K562 (cell line): ENCODE measurements at regions not wholly inside any gene's neighbourhood (a gene's known extent, or its start where the extent isn't known, plus 50 kb on each side); places are given as distances from the start of the nearest gene placed in this dataset.

ENCODE experiments used
- ATAC-seq: fragments of 200-7000 bp; cut with Tn5 transposase; 3 replicates; pipeline ENCODE4 v1.9.1; 2020; ENCODE audit warnings: moderate library complexity
- BruUV-seq: library from RNA; stranded (reverse); fragments of 400-500 nt; replicated peaks from 2 replicates; lab custom pipeline; 2021; lab: Mats Ljungman, UMichigan
- CTCF ChIA-PET: fragments of 300-600 bp; formaldehyde crosslinking; extraction: SDS; loops from one replicate; lab custom pipeline; 2021; ENCODE audit warnings: low intra/inter-chr PET ratio; lab: Yijun Ruan, JAX
- POLR2A ChIA-PET: fragments of 300-600, 350-650 bp; sonication (Branson Sonifier 250); formaldehyde crosslinking; extraction: SDS; loops from one replicate; lab custom pipeline; 2021; ENCODE audit warnings: antibody characterized with exemption, inconsistent platforms; lab: Yijun Ruan, JAX
- DNase-seq, 4 experiments: peaks; one replicate each; pipeline versions ENCODE4 v3.0.0 to v3.0.0-alpha.2; 2011 to 2018; ENCODE audit warnings: low spot score in 3 of 4, mixed read lengths in 3 of 4; ENCODE audit errors: extremely low read depth in 1 of 4
- FAIRE-seq: peaks from 2 replicates; lab custom pipeline; 2011; peaks lifted over from hg19 to GRCh38; lab: Jason Lieb, UNC
- H2AFZ ChIP-seq: 2 replicates; pipeline ENCODE4 v1.6.0; 2011; ENCODE audit warnings: low read depth, low read length, control low read depth, inconsistent platforms
- H3K27ac ChIP-seq: fragments of 200-600 bp; 3 replicates; pipeline ENCODE4 v1.8.0; 2011; ENCODE audit warnings: low read depth, mild to moderate bottlenecking, control low read depth, inconsistent platforms, low read length, moderate library complexity, mixed read lengths; ENCODE audit errors: extremely low read depth
- H3K27me3 ChIP-seq, 2 experiments: fragments of 300-600 bp in 1 of 2; 2 replicates in 1 of 2; 3 replicates in 1 of 2; pipeline versions ENCODE4 v1.6.0 to v1.8.0; 2011; ENCODE audit warnings: inconsistent platforms in 2 of 2, low read length in 2 of 2, mild to moderate bottlenecking in 1 of 2, mixed read lengths in 1 of 2, moderate library complexity in 1 of 2; ENCODE audit not compliant: control insufficient read depth in 2 of 2, insufficient read depth in 2 of 2
- H3K36me3 ChIP-seq: fragments of 300-600 bp; 3 replicates; pipeline ENCODE4 v1.8.0; 2011; ENCODE audit warnings: mild to moderate bottlenecking, low read length, inconsistent platforms; ENCODE audit not compliant: control insufficient read depth, insufficient read depth
- H3K4me1 ChIP-seq, 2 experiments: fragments of 200-600 bp in 1 of 2; replicated peaks in 1 of 2; 2 replicates in 1 of 2; 3 replicates in 1 of 2; pipeline versions ENCODE4 v1.5.1 to v1.8.0; 2011; ENCODE audit warnings: inconsistent platforms in 2 of 2, low read length in 2 of 2, mild to moderate bottlenecking in 1 of 2, mixed read lengths in 1 of 2, moderate library complexity in 1 of 2; ENCODE audit not compliant: control insufficient read depth in 2 of 2, insufficient read depth in 2 of 2
- H3K4me2 ChIP-seq: 2 replicates; pipeline ENCODE4 v1.6.1; 2011; ENCODE audit warnings: low read length, control low read depth, inconsistent platforms, mixed read lengths; ENCODE audit not compliant: insufficient read depth
- H3K4me3 ChIP-seq: fragments of 200-600 bp; sonication (generic), shearing (Covaris generic); 2 replicates; pipeline ENCODE4 v1.5.1; 2016; ENCODE audit warnings: control low read depth, inconsistent platforms
- H3K79me2 ChIP-seq: fragments of 200-600 bp; 3 replicates; pipeline ENCODE4 v1.8.0; 2011; ENCODE audit warnings: low read length, inconsistent platforms; ENCODE audit not compliant: control insufficient read depth, insufficient read depth
- H3K9ac ChIP-seq, 2 experiments: 2 replicates each; pipeline versions ENCODE4 v1.6.0 to v1.6.1; 2011; ENCODE audit warnings: low read depth in 2 of 2, low read length in 2 of 2, control low read depth in 1 of 2, inconsistent platforms in 1 of 2, mild to moderate bottlenecking in 1 of 2, mixed read lengths in 1 of 2; ENCODE audit not compliant: insufficient read depth in 1 of 2
- H3K9me1 ChIP-seq: one replicate; pipeline ENCODE4 v1.6.0; 2011; ENCODE audit warnings: inconsistent platforms, mild to moderate bottlenecking, low read length, moderate library complexity; ENCODE audit not compliant: control insufficient read depth, insufficient read depth
- H3K9me3 ChIP-seq: replicated peaks from 2 replicates; pipeline ENCODE4 v1.5.1; 2011; ENCODE audit warnings: low read depth, low read length, inconsistent platforms; ENCODE audit not compliant: control insufficient read depth, insufficient read depth
- H4K20me1 ChIP-seq: replicated peaks from 2 replicates; pipeline ENCODE4 v1.6.1; 2011; ENCODE audit warnings: low read length, inconsistent platforms, mixed read lengths; ENCODE audit not compliant: control insufficient read depth, insufficient read depth
- ETV1 ChIP-seq: fragments of 450-650 bp; conservative IDR thresholded peaks from 2 replicates; pipeline ENCODE4 v1.6.1; 2016; ENCODE audit warnings: missing genetic modification characterization, control low read depth, low read depth, missing compliant biosample characterization
- PCBP1 ChIP-seq: fragments of 200-400 bp; formaldehyde crosslinking; IDR thresholded peaks from 2 replicates; pipeline ENCODE4 v1.6.1; 2018; ENCODE audit warnings: mild to moderate bottlenecking, low read depth, low read length; ENCODE audit not compliant: poor library complexity, severe bottlenecking
- SMAD1 ChIP-seq: fragments of 150-350 bp; IDR thresholded peaks from 2 replicates; pipeline ENCODE4 v1.6.1; 2014; ENCODE audit warnings: low read length, low read depth; ENCODE audit not compliant: partially characterized antibody
- TRIM25 ChIP-seq: fragments of 450-650 bp; IDR thresholded peaks from 2 replicates; pipeline ENCODE4 v1.7.0; 2016; ENCODE audit warnings: borderline replicate concordance
- ZNF263 ChIP-seq: sonication (generic); formaldehyde crosslinking; IDR thresholded peaks from 2 replicates; pipeline ENCODE4 v1.8.0; 2022; ENCODE audit warnings: mild to moderate bottlenecking, missing genetic modification reagents, borderline replicate concordance
- ZNF280A ChIP-seq: fragments of 450-650 bp; IDR thresholded peaks from 2 replicates; pipeline ENCODE4 v1.6.1; 2018; ENCODE audit warnings: mild to moderate bottlenecking, low read depth; ENCODE audit not compliant: partially characterized antibody
- WGBS: fragments of 100-300 bp; shearing (Covaris generic); methylation state at CpG from one replicate; pipeline ENCODE4 v1.1.6; 2016; ENCODE audit warnings: low coverage, mixed read lengths; ENCODE audit not compliant: insufficient coverage; ENCODE audit errors: missing lambda C conversion rate; 5-methylcytosine and 5-hydroxymethylcytosine counted together
- in situ Hi-C: fragments of 300-500 bp; cut with MboI; formaldehyde crosslinking; loops from 4 replicates; pipeline ENCODE4 v1.15.0; 2018; ENCODE audit warnings: inconsistent platforms, mixed read lengths
- intact Hi-C: fragments of 100-400 bp; cut with micrococcal nuclease; formaldehyde crosslinking; loops from 2 replicates; pipeline ENCODE4 v1.14.2; 2022

- POLR2A ChIA-PET = interaction anchor here (0.6 kb wide), 1 partner anchor 348 kb away, joined by 4 read pairs; no protein-coding TSS in a partner anchor
- under 1% methylated on average over 8 of the region's 8 CpGs for WGBS
- Histone ChIP-seq H3K36me3 (no peaks in the 10 kb centered on the region), H3K27me3 (peaks cover 0 to 17% of the 10 kb centered on the region in 2 experiments; a peak in 2 of 5 replicates), H3K9me1 (no peaks in the 10 kb centered on the region), H2AFZ (no peak overlapping the region), H3K4me3 (no peak overlapping the region), H3K4me1 (no peaks in the 10 kb centered on the region), H3K4me2 (no peak overlapping the region), H3K9me3 (no peaks in the 10 kb centered on the region), H3K9ac (no peak overlapping the region), H4K20me1 (no peaks in the 10 kb centered on the region), H3K27ac (no peak overlapping the region), H3K79me2 (no peaks in the 10 kb centered on the region)
- CTCF ChIA-PET = no interaction called here
- no peak for TF ChIP-seq ETV1 (tag)
- TF ChIP-seq PCBP1 = no peak
- no peak for TF ChIP-seq ZNF263 (CRISPR knock-in tag)
- no peak for TF ChIP-seq SMAD1
- no peak for TF ChIP-seq TRIM25
- TF ChIP-seq ZNF280A = no peak
- DNase-seq = no peak
- intact Hi-C loops (no loop called here), in situ Hi-C loops (no loop called here)
- no peak for FAIRE-seq
- BruUV-seq = no TSS peak
- ATAC-seq = no peak
These were observed 57.3 kb upstream of the CCDC190 start for GRCh38 chr1:162918151-162918754.
